B cell (primary cell): ENCODE measurements at regions not wholly inside any gene's neighbourhood (a gene's known extent, or its start where the extent isn't known, plus 50 kb on each side); places are given as distances from the start of the nearest gene placed in this dataset.

Experiments used
- CTCF ChIP-seq: fragments of 200-600 bp; IDR thresholded peaks from one replicate; pipeline ENCODE4 v1.8.0; 2022; ENCODE audit warnings: antibody characterized with exemption, mild to moderate bottlenecking
- EZH2 ChIP-seq: IDR thresholded peaks from 2 replicates; pipeline ENCODE4 v1.6.1; 2012; ENCODE audit warnings: borderline replicate concordance, low read depth, mild to moderate bottlenecking, moderate library complexity, low read length; ENCODE audit not compliant: insufficient read depth, poor library complexity, severe bottlenecking

- TF ChIP-seq EZH2 (no peak), CTCF (no peak)
Observed at GRCh38 chr4:188887905-188888304, 748.7 kb downstream of the TRIML1 start.
